Neuronal stem cell (in vitro differentiated cells): ENCODE measurements at regions not wholly inside any gene's neighbourhood (a gene's known extent, or its start where the extent isn't known, plus 50 kb on each side); places are given as distances from the start of the nearest gene placed in this dataset.

Experiments
- DNase-seq: peaks from one replicate; pipeline ENCODE4 v3.0.0-alpha.2; 2013; ENCODE audit warnings: low spot score
- H2AFZ ChIP-seq: one replicate; pipeline ENCODE4 v1.6.1; 2013; ENCODE audit warnings: mild to moderate bottlenecking, low read length, inconsistent platforms
- H2AK5ac ChIP-seq: 2 replicates; pipeline ENCODE4 v1.6.1; 2013; ENCODE audit warnings: low read depth, mild to moderate bottlenecking, inconsistent platforms, low read length, moderate library complexity, mixed read lengths
- H2BK120ac ChIP-seq: 2 replicates; pipeline ENCODE4 v1.6.1; 2013; ENCODE audit warnings: low read depth, mild to moderate bottlenecking, inconsistent platforms, low read length, moderate library complexity, mixed read lengths
- H2BK12ac ChIP-seq: one replicate; pipeline ENCODE4 v1.6.1; 2013; ENCODE audit warnings: low read length, inconsistent platforms
- H2BK15ac ChIP-seq: 2 replicates; pipeline ENCODE4 v1.6.1; 2013; ENCODE audit warnings: mild to moderate bottlenecking, low read length, inconsistent platforms, mixed read lengths
- H2BK5ac ChIP-seq: one replicate; pipeline ENCODE4 v1.6.1; 2013; ENCODE audit warnings: inconsistent platforms, mild to moderate bottlenecking, low read length, moderate library complexity
- H3K14ac ChIP-seq: one replicate; pipeline ENCODE4 v1.6.1; 2013; ENCODE audit warnings: low read length, inconsistent platforms
- H3K18ac ChIP-seq: 2 replicates; pipeline ENCODE4 v1.6.1; 2013; ENCODE audit warnings: low read length, inconsistent platforms
- H3K23ac ChIP-seq: 2 replicates; pipeline ENCODE4 v1.6.1; 2013; ENCODE audit warnings: low read depth, mild to moderate bottlenecking, mixed read lengths, low read length, inconsistent platforms; ENCODE audit not compliant: poor library complexity
- H3K27ac ChIP-seq: replicated peaks from 3 replicates; pipeline ENCODE4 v1.5.1; 2013; ENCODE audit warnings: low read length, inconsistent platforms
- H3K27me3 ChIP-seq, 3 experiments: 2 replicates each; pipeline ENCODE4 v1.6.1; 2013; ENCODE audit warnings: low read length in 3 of 3, mild to moderate bottlenecking in 2 of 3, inconsistent platforms in 1 of 3, low read depth in 1 of 3, mixed read lengths in 1 of 3, moderate library complexity in 1 of 3; ENCODE audit not compliant: control insufficient read depth in 3 of 3, insufficient read depth in 3 of 3
- H3K36me3 ChIP-seq, 2 donors: replicated peaks in 1 of 2; 2 replicates each; pipeline ENCODE4 v1.6.1; 2013; ENCODE audit warnings: low read length in 2 of 2; ENCODE audit not compliant: control insufficient read depth in 2 of 2, insufficient read depth in 2 of 2
- H3K4ac ChIP-seq: 2 replicates; pipeline ENCODE4 v1.6.1; 2013; ENCODE audit warnings: inconsistent platforms, mild to moderate bottlenecking, low read length, moderate library complexity
- H3K4me1 ChIP-seq, 2 donors: 1 replicate in 1 of 2; 2 replicates in 1 of 2; pipeline ENCODE4 v1.6.1; 2013; ENCODE audit warnings: low read length in 2 of 2, low read depth in 1 of 2; ENCODE audit not compliant: control insufficient read depth in 2 of 2, insufficient read depth in 1 of 2
- H3K4me2 ChIP-seq: one replicate; pipeline ENCODE4 v1.6.1; 2013; ENCODE audit warnings: mild to moderate bottlenecking, low read length, inconsistent platforms; ENCODE audit not compliant: insufficient read depth, poor library complexity, severe bottlenecking
- H3K4me3 ChIP-seq, 2 donors: 2 replicates each; pipeline ENCODE4 v1.5.1; 2013; ENCODE audit warnings: low read length in 2 of 2, mild to moderate bottlenecking in 2 of 2, inconsistent platforms in 1 of 2, moderate library complexity in 1 of 2
- H3K79me1 ChIP-seq: one replicate; pipeline ENCODE4 v1.6.1; 2013; ENCODE audit warnings: low read depth, mild to moderate bottlenecking, inconsistent platforms, low read length, moderate library complexity
- H3K9ac ChIP-seq: one replicate; pipeline ENCODE4 v1.6.1; 2013; ENCODE audit warnings: mild to moderate bottlenecking, low read depth, low read length, inconsistent platforms; ENCODE audit not compliant: poor library complexity
- H3K9me3 ChIP-seq, 2 donors: replicated peaks in 1 of 2; 2 replicates each; pipeline versions ENCODE3 to v1.6.1; 2013; ENCODE audit warnings: low read length in 2 of 2, mild to moderate bottlenecking in 2 of 2, inconsistent platforms in 1 of 2, low read depth in 1 of 2, mixed read lengths in 1 of 2, moderate library complexity in 1 of 2; ENCODE audit not compliant: control insufficient read depth in 2 of 2, insufficient read depth in 1 of 2
- H4K8ac ChIP-seq: one replicate; pipeline ENCODE4 v1.6.1; 2013; ENCODE audit warnings: low read depth, mild to moderate bottlenecking, inconsistent platforms, low read length, moderate library complexity
- H4K91ac ChIP-seq: one replicate; pipeline ENCODE4 v1.6.1; 2013; ENCODE audit warnings: low read length, low read depth, mild to moderate bottlenecking, inconsistent platforms; ENCODE audit not compliant: poor library complexity
- WGBS, 2 donors: extraction: QIAGEN DNeasy Blood & Tissue Kit; methylation state at CpG; one replicate each; pipeline ENCODE4 v1.1.7; 2013; ENCODE audit warnings: missing lambda C conversion rate in 2 of 2, mixed read lengths in 1 of 2; ENCODE audit not compliant: insufficient read length in 2 of 2, insufficient replicate concordance in 1 of 2; ENCODE audit errors: extremely low coverage in 2 of 2; 5-methylcytosine and 5-hydroxymethylcytosine counted together

GRCh38 chr13:97879646-97880310 lies 73.7 kb upstream of the IPO5 start:
- Histone ChIP-seq H3K9ac (no peak overlapping the region), H2BK5ac (no peak overlapping the region), H3K9me3 (no peaks in the 10 kb centered on the region), H3K4me2 (no peak overlapping the region), H3K4me3 (no peak overlapping the region), H3K14ac (no peak overlapping the region), H2BK12ac (no peak overlapping the region), H4K91ac (no peak overlapping the region), H2BK15ac (no peak overlapping the region), H3K79me1 (no peaks in the 10 kb centered on the region), H2BK120ac (no peak overlapping the region), H3K18ac (no peak overlapping the region), H3K23ac (no peak overlapping the region), H2AK5ac (no peak overlapping the region), H3K27me3 (peaks cover 0 to 5% (median 0%) of the 10 kb centered on the region in 3 experiments), H2AFZ (no peak overlapping the region), H3K4me1 (peaks cover 0 to 5% of the 10 kb centered on the region in 2 donors), H3K4ac (no peak overlapping the region), H3K27ac (no peak overlapping the region), H3K36me3 (no peaks in the 10 kb centered on the region), H4K8ac (no peak overlapping the region)
- DNase-seq = no peak
- no CpG with 5 or more reads among the region's 8 CpGs for WGBS, 2 donors

GRCh38 chr13:97880311-97880675 lies 73.2 kb upstream of the IPO5 start:
- no peak overlapping the region for H2BK15ac ChIP-seq
- no peak overlapping the region for H3K14ac ChIP-seq
- H4K91ac ChIP-seq = no peak overlapping the region
- no peak overlapping the region for H3K4me3 ChIP-seq
- H3K27ac ChIP-seq = no peak overlapping the region
- H3K9ac ChIP-seq = no peak overlapping the region
- no peaks in the 10 kb centered on the region for H3K9me3 ChIP-seq
- WGBS, 2 donors = no CpG with 5 or more reads among the region's 5 CpGs
- H3K79me1 ChIP-seq = no peaks in the 10 kb centered on the region
- no peak overlapping the region for H2BK12ac ChIP-seq
- no peak overlapping the region for H3K4ac ChIP-seq
- DNase-seq = no peak
- no peak overlapping the region for H2AFZ ChIP-seq
- H3K4me1 ChIP-seq = peaks cover 0 to 5% of the 10 kb centered on the region in 2 donors
- no peak overlapping the region for H4K8ac ChIP-seq
- peaks cover 0 to 5% (median 0%) of the 10 kb centered on the region in 3 experiments for H3K27me3 ChIP-seq
- H3K23ac ChIP-seq = no peak overlapping the region
- H3K4me2 ChIP-seq = no peak overlapping the region
- no peak overlapping the region for H2BK120ac ChIP-seq
- H3K36me3 ChIP-seq = no peaks in the 10 kb centered on the region
- no peak overlapping the region for H3K18ac ChIP-seq
- H2BK5ac ChIP-seq = no peak overlapping the region
- no peak overlapping the region for H2AK5ac ChIP-seq

- DNase-seq = no peak
- H3K4ac ChIP-seq = no peak overlapping the region
Measured at GRCh38 chr13:97881556-97881955, 71.9 kb upstream of the IPO5 start.

GRCh38 chr13:97883396-97883795 lies 70.1 kb upstream of the IPO5 start:
- no peak overlapping the region for H2BK15ac ChIP-seq
- no peak overlapping the region for H3K4me3 ChIP-seq
- H3K9me3 ChIP-seq = no peaks in the 10 kb centered on the region
- H2BK5ac ChIP-seq = no peak overlapping the region
- H3K4me1 ChIP-seq = peaks cover 0 to 5% of the 10 kb centered on the region in 2 donors
- H3K79me1 ChIP-seq = no peaks in the 10 kb centered on the region
- no peaks in the 10 kb centered on the region for H3K36me3 ChIP-seq
- no peak overlapping the region for H3K4me2 ChIP-seq
- H2BK120ac ChIP-seq = no peak overlapping the region
- no peak overlapping the region for H3K9ac ChIP-seq
- no peak overlapping the region for H3K14ac ChIP-seq
- WGBS, 2 donors = no CpG with 5 or more reads among the region's 4 CpGs
- no peak for DNase-seq
- H3K4ac ChIP-seq = no peak overlapping the region
- H4K8ac ChIP-seq = no peak overlapping the region
- H2BK12ac ChIP-seq = no peak overlapping the region
- H4K91ac ChIP-seq = no peak overlapping the region
- H2AFZ ChIP-seq = no peak overlapping the region
- H3K27me3 ChIP-seq = peaks cover 0 to 5% (median 0%) of the 10 kb centered on the region in 3 experiments
- H3K23ac ChIP-seq = no peak overlapping the region
- H3K18ac ChIP-seq = no peak overlapping the region
- H2AK5ac ChIP-seq = no peak overlapping the region
- no peak overlapping the region for H3K27ac ChIP-seq

More at GRCh38 chr13:97881556-97881955, 71.9 kb upstream of the IPO5 start:
- H2AFZ ChIP-seq = no peak overlapping the region
- H3K23ac ChIP-seq = no peak overlapping the region
- H3K27ac ChIP-seq = no peak overlapping the region
- H3K9me3 ChIP-seq = no peaks in the 10 kb centered on the region
- no peaks in the 10 kb centered on the region for H3K79me1 ChIP-seq
- no peak overlapping the region for H2BK15ac ChIP-seq
- no peak overlapping the region for H3K14ac ChIP-seq
- H2BK120ac ChIP-seq = no peak overlapping the region
- H4K8ac ChIP-seq = no peak overlapping the region
- no peak overlapping the region for H3K9ac ChIP-seq
- H4K91ac ChIP-seq = no peak overlapping the region
- no peak overlapping the region for H3K18ac ChIP-seq
- no peak overlapping the region for H2BK5ac ChIP-seq
- H2AK5ac ChIP-seq = no peak overlapping the region
- peaks cover 0 to 5% (median 0%) of the 10 kb centered on the region in 3 experiments for H3K27me3 ChIP-seq
- H3K4me2 ChIP-seq = no peak overlapping the region
- peaks cover 0 to 5% of the 10 kb centered on the region in 2 donors for H3K4me1 ChIP-seq
- no CpG with 5 or more reads among the region's 4 CpGs for WGBS, 2 donors
- H3K4me3 ChIP-seq = no peak overlapping the region
- H3K36me3 ChIP-seq = no peaks in the 10 kb centered on the region
- H2BK12ac ChIP-seq = no peak overlapping the region
